LNCAP (cell line): ENCODE measurements at regions not wholly inside any gene's neighbourhood (a gene's known extent, or its start where the extent isn't known, plus 50 kb on each side); places are given as distances from the start of the nearest gene placed in this dataset.

Experiments used
- CTCF ChIP-seq: fragments of 450-650 bp; IDR thresholded peaks from 2 replicates; pipeline ENCODE4 v1.5.1; 2017; ENCODE audit warnings: mild to moderate bottlenecking

DNA sequence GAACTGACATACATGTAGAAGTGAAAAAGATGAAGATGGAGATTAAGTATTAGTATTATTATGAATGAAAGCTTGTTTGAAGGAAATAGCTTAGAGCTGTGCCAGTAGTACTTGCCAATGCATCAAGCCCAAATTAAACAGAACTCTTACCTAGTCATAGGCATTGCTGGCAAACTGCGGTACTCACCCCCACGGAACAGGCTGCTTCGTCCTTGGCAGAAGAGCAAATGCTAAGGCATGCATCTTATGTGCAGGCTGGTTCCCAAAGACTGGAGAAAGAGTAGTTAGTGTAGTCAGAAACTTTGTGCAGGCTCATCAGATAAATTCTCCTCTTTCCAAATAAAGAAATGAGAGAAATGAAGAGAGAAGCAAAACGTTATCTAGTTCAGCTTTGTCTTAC, 134.8 kb downstream of the CCDC59 start:
- no peak for TF ChIP-seq CTCF

DNA sequence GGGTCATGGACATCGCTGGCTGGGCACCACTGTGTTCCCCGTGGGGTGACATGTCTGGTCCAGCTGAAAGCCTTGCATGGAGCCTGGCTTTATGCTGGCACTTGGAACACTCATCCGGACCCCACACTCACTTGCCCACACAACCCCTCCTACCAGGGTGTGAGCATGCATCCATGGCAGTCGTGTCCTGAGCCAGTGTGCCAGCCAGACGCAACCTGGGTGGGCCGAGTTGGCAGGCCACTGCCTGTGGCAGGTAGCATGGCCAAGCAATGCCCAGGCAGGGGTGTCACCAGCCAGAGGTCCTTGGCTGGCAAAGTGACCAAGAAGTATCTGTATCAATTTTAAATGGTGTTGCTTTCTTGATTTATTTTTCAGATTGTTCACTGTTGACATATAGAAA, 141.7 kb downstream of the CCDC59 start:
- no peak for TF ChIP-seq CTCF

DNA sequence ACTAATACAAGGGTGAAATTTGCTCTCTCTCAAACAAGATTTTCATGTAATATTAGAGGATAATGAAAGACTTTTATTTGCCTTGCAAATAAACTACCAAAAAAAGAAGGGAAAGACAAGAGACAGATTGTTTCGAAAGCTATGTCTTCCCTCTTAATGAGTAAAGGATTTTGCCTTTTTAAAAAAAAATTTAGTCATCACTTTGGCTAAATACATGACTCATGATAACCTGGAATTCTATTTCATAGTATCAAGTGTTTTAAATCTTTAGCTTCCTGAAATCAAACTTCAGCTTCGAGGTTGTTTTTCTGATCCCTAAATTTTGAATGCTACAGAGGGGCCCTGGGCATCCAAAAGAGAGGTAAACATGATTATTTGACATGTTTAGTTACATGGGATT, 144.4 kb downstream of the CCDC59 start:
- TF ChIP-seq CTCF, result no peak

DNA sequence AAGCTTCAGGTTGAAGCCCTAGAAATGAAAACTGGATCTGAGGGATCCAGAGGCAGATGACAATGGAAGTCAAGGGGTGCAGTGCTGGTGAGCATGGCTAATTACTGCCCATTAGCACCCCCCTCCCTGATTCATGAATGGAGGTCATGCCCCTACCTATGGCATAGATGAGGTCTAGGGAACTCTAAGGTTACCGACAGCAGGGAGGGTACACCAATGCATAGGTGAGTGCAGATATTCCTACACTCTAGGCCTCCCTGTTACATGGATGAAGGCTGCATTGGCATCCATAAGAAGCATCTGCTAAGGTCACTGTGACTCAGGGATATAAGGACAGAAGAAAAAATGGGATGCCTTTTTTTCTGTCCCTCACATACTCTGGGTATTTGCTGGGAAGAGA, 147.3 kb downstream of the CCDC59 start:
- no peak for TF ChIP-seq CTCF

DNA sequence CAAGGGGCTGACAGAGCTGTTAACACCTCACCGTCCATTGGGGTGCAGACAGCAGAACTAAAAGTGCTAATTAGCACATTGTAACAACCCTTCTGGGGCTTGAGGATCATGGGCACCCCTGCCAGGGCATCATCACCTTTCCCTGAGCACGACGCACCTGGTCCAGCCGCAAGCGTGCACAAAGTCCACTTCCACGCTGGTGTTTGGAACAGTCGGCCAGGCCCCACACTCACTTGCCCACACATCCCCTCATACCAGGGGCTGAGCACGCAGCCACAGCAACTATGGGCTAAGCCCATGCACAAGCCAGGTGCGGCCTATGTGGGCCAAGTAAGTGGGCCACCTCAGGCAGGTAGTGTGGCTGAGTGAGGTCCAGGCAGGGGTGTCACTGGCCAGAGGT, 148.7 kb downstream of the CCDC59 start:
- no peak for TF ChIP-seq CTCF

DNA sequence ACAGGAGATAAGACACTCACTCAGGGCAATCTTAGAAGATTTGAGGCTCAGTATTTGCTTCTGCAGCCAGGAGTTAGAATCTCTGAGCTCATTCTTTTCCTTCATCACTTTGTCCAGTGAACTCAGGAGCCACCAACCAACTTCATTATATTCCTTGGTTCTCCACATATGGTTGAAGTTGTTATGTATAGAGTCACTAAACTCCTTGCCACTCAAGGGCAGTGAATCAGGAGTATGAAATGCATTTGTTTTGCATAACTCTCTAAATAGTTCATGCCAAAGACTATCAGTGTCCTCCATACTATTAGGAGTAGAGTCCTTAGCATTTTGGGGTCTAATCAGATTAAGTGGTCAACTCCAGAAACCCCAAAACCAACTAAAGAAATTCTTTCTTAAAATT, 150.6 kb downstream of the CCDC59 start:
- TF ChIP-seq CTCF, result no peak

- TF ChIP-seq CTCF, result no peak
Measured at GRCh38 chr12:82203086-82203485, 155.1 kb downstream of the CCDC59 start.

- TF ChIP-seq CTCF, result no peak
Measured at GRCh38 chr12:82187595-82187994, 170.6 kb downstream of the CCDC59 start.
